Body of pancreas (tissue), 4 donors: ENCODE measurements at regions not wholly inside any gene's neighbourhood (a gene's known extent, or its start where the extent isn't known, plus 50 kb on each side); places are given as distances from the start of the nearest gene placed in this dataset.

ENCODE experiments used
- CTCF ChIP-seq, 7 experiments: fragments of 450-650 bp in 4 of 7; fragments of 200-600 bp in 3 of 7; sonication (generic) in 3 of 7; IDR thresholded peaks; one replicate each; pipeline ENCODE4 v1.5.1; 2016 to 2019; ENCODE audit warnings: antibody characterized with exemption in 7 of 7
- POLR2A ChIP-seq, 3 donors: fragments of 450-650 bp; IDR thresholded peaks; one replicate each; pipeline ENCODE4 v1.6.1; 2016; ENCODE audit warnings: antibody characterized with exemption in 3 of 3, mild to moderate bottlenecking in 2 of 3

- no peak for TF ChIP-seq CTCF (IDR thresholded peaks at IDR 0.05)
- no peak for TF ChIP-seq POLR2A (IDR thresholded peaks at IDR 0.05)
These were observed 166.1 kb upstream of the RGS18 start for GRCh38 chr1:191992118-191992517.
